GM23338 (cell line): ENCODE measurements at regions not wholly inside any gene's neighbourhood (a gene's known extent, or its start where the extent isn't known, plus 50 kb on each side); places are given as distances from the start of the nearest gene placed in this dataset.

ENCODE experiments used
- ATAC-seq: fragments of 200-7000 bp; cut with Tn5 transposase; 3 replicates; pipeline ENCODE4 v1.9.1; 2020
- DNase-seq: peaks from one replicate; pipeline ENCODE4 v3.0.0-alpha.2; 2015; ENCODE audit warnings: low spot score
- H2AFZ ChIP-seq: fragments of 200-600 bp; sonication (generic); 2 replicates; pipeline ENCODE4 v1.8.0; 2016; ENCODE audit warnings: antibody characterized with exemption, mild to moderate bottlenecking, moderate library complexity
- H3F3A ChIP-seq: fragments of 200-600 bp; sonication (generic); replicated peaks from 2 replicates; pipeline ENCODE4 v1.8.0; 2017; ENCODE audit warnings: antibody characterized with exemption, mixed run types, low read depth
- H3K27ac ChIP-seq: fragments of 200-600 bp; sonication (generic); 2 replicates; pipeline ENCODE4 v1.6.1; 2016; ENCODE audit warnings: low read depth
- H3K27me3 ChIP-seq: fragments of 200-600 bp; sonication (generic); 2 replicates; pipeline ENCODE4 v1.8.0; 2016; ENCODE audit warnings: mild to moderate bottlenecking, mixed run types, moderate library complexity; ENCODE audit not compliant: insufficient read depth
- H3K36me3 ChIP-seq: fragments of 200-600 bp; sonication (generic); 2 replicates; pipeline ENCODE4 v1.8.0; 2016; ENCODE audit warnings: mild to moderate bottlenecking; ENCODE audit not compliant: insufficient read depth
- H3K4me1 ChIP-seq: fragments of 200-600 bp; sonication (generic); 2 replicates; pipeline ENCODE4 v1.8.0; 2016; ENCODE audit warnings: mild to moderate bottlenecking, moderate library complexity; ENCODE audit not compliant: insufficient read depth
- H3K4me2 ChIP-seq: fragments of 200-600 bp; sonication (generic); 2 replicates; pipeline ENCODE4 v1.7.1; 2017; ENCODE audit warnings: mixed run types
- H3K4me3 ChIP-seq: fragments of 200-600 bp; sonication (generic); 2 replicates; pipeline ENCODE4 v1.6.1; 2016; ENCODE audit warnings: mixed run types
- H3K79me2 ChIP-seq: fragments of 200-600 bp; sonication (generic); replicated peaks from 2 replicates; pipeline ENCODE4 v1.8.0; 2017; ENCODE audit warnings: mild to moderate bottlenecking; ENCODE audit not compliant: insufficient read depth
- H3K9me2 ChIP-seq: fragments of 200-600 bp; sonication (generic); 2 replicates; pipeline ENCODE4 v1.8.0; 2017; ENCODE audit not compliant: insufficient read depth
- H4K20me1 ChIP-seq: fragments of 200-600 bp; sonication (generic); replicated peaks from 2 replicates; pipeline ENCODE4 v1.8.0; 2017; ENCODE audit warnings: mild to moderate bottlenecking; ENCODE audit not compliant: insufficient read depth
- H3K27ac Mint-ChIP-seq: 2 replicates; pipeline ENCODE4 v1.8.0; 2020; ENCODE audit warnings: inconsistent platforms, mild to moderate bottlenecking, moderate library complexity, mixed read lengths
- H3K27me3 Mint-ChIP-seq: 3 replicates; pipeline ENCODE4 v1.8.0; 2022; ENCODE audit warnings: low read depth, mild to moderate bottlenecking, moderate library complexity, mixed read lengths, inconsistent platforms; ENCODE audit not compliant: insufficient read depth, poor library complexity
- H3K36me3 Mint-ChIP-seq: 3 replicates; pipeline ENCODE4 v1.8.0; 2021; ENCODE audit warnings: low read depth, mild to moderate bottlenecking, inconsistent platforms, moderate library complexity, mixed read lengths
- H3K4me1 Mint-ChIP-seq: 3 replicates; pipeline ENCODE4 v1.8.0; 2020; ENCODE audit warnings: mild to moderate bottlenecking, inconsistent platforms, mixed read lengths
- H3K4me3 Mint-ChIP-seq: 3 replicates; pipeline ENCODE4 v1.8.0; 2021; ENCODE audit warnings: moderate library complexity, mild to moderate bottlenecking, inconsistent platforms, mixed read lengths
- H3K9me3 Mint-ChIP-seq: 3 replicates; pipeline ENCODE4 v1.8.0; 2020; ENCODE audit warnings: moderate library complexity, mild to moderate bottlenecking, inconsistent platforms, mixed read lengths
- CREB1 ChIP-seq: fragments of 250-450 bp; sonication (Bioruptor Pico); IDR thresholded peaks from 2 replicates; pipeline ENCODE4 v1.5.0; 2020; ENCODE audit warnings: low read depth, mild to moderate bottlenecking, moderate library complexity
- CTCF ChIP-seq, 2 experiments: fragments of 200-600 bp in 1 of 2; sonication (generic) in 1 of 2; conservative IDR thresholded peaks; 2 replicates each; pipeline versions ENCODE4 v1.5.1 to v1.6.1; 2016 to 2017; ENCODE audit warnings: antibody characterized with exemption in 2 of 2, low read depth in 2 of 2, mild to moderate bottlenecking in 2 of 2, moderate library complexity in 1 of 2
- ETS1 ChIP-seq: IDR thresholded peaks from 2 replicates; pipeline ENCODE4 v1.6.1; 2016; ENCODE audit warnings: antibody characterized with exemption
- EZH2 ChIP-seq: fragments of 200-600 bp; sonication (generic); IDR thresholded peaks from one replicate; pipeline ENCODE4 v1.8.0; 2017; ENCODE audit warnings: antibody characterized with exemption, mild to moderate bottlenecking, low read depth; ENCODE audit not compliant: unreplicated experiment
- EZH2phosphoT487 ChIP-seq: fragments of 200-600 bp; sonication (generic); IDR thresholded peaks from one replicate; pipeline ENCODE4 v1.8.1; 2018; ENCODE audit warnings: antibody characterized with exemption; ENCODE audit not compliant: unreplicated experiment
- JUNB ChIP-seq: IDR thresholded peaks from one replicate; pipeline ENCODE4 v1.6.1; 2016; ENCODE audit warnings: antibody characterized with exemption; ENCODE audit not compliant: unreplicated experiment
- NANOG ChIP-seq: IDR thresholded peaks from 2 replicates; pipeline ENCODE4 v1.6.1; 2016; ENCODE audit warnings: antibody characterized with exemption, borderline replicate concordance
- POLR2AphosphoS5 ChIP-seq: IDR thresholded peaks from 2 replicates; pipeline ENCODE4 v1.6.1; 2016; ENCODE audit warnings: antibody characterized with exemption, low read depth
- REST ChIP-seq: IDR thresholded peaks from one replicate; pipeline ENCODE4 v1.6.1; 2018; ENCODE audit warnings: antibody characterized with exemption; ENCODE audit not compliant: unreplicated experiment
- STAT1 ChIP-seq: IDR thresholded peaks from one replicate; pipeline ENCODE4 v1.6.1; 2016; ENCODE audit warnings: antibody characterized with exemption; ENCODE audit not compliant: unreplicated experiment
- ZNF114 ChIP-seq: fragments of 250-450 bp; sonication (Bioruptor Pico); IDR thresholded peaks from 2 replicates; pipeline ENCODE4 v1.5.0; 2020; ENCODE audit warnings: mild to moderate bottlenecking, moderate library complexity
- ZNF331 ChIP-seq: fragments of 250-450 bp; sonication (Bioruptor Pico); IDR thresholded peaks from 2 replicates; pipeline ENCODE4 v1.5.0; 2020; ENCODE audit warnings: low read depth, mild to moderate bottlenecking, moderate library complexity
- ZNF462 ChIP-seq: fragments of 250-450 bp; sonication (Bioruptor Pico); IDR thresholded peaks from 2 replicates; pipeline ENCODE4 v1.5.0; 2020; ENCODE audit warnings: mild to moderate bottlenecking, moderate library complexity

GRCh38 chr10:83592337-83592935 is 546.9 kb upstream of the GHITM start:
- Histone ChIP-seq H3K4me3 (no peak overlapping the region), H3F3A (no peaks in the 10 kb centered on the region), H4K20me1 (no peaks in the 10 kb centered on the region), H3K36me3 (peaks cover 13% of the 10 kb centered on the region; the same call in 1 of the 2 replicates), H3K27ac (no peak overlapping the region), H3K4me1 (no peaks in the 10 kb centered on the region), H3K79me2 (no peaks in the 10 kb centered on the region), H2AFZ (no peak overlapping the region), H3K4me2 (no peak overlapping the region), H3K9me2 (no peaks in the 10 kb centered on the region), H3K27me3 (no peaks in the 10 kb centered on the region)
- no peaks in the 10 kb centered on the region for H3K27me3 Mint-ChIP-seq
- no peak overlapping the region for H3K27ac Mint-ChIP-seq
- DNase-seq (no peak), ATAC-seq (no peak)
- peaks cover 21% of the 10 kb centered on the region for H3K9me3 Mint-ChIP-seq
- no peaks in the 10 kb centered on the region for H3K4me1 Mint-ChIP-seq
- no peak overlapping the region for H3K4me3 Mint-ChIP-seq
- TF ChIP-seq ZNF331 (CRISPR knock-in tag) (no peak), CREB1 (no peak), JUNB (no peak), STAT1 (no peak), CTCF (conservative IDR thresholded peaks at IDR 0.05; ENCODE audit: low read depth in 2 of 2) (no peak), ZNF114 (no peak), NANOG (no peak), POLR2AphosphoS5 (no peak), ZNF462 (CRISPR knock-in tag) (no peak), EZH2 (no peak), ETS1 (no peak), EZH2phosphoT487 (no peak), REST (no peak)
- peaks cover 17% of the 10 kb centered on the region; the same call in 2 of the 3 replicates for H3K36me3 Mint-ChIP-seq
